ENCODE measurements at regions not wholly inside any gene's neighbourhood (a gene's known extent, or its start where the extent isn't known, plus 50 kb on each side); places are given as distances from the start of the nearest gene placed in this dataset.

GRCh38 chr2:187056416-187057334 lies 207.7 kb upstream of the ZSWIM2 start:
- DNase-seq (ENCODE audit: low spot score) = no peak
- no peaks in the 10 kb centered on the region for H3K9me3 Mint-ChIP-seq
- H3K27me3 Mint-ChIP-seq (ENCODE audit: low read depth) = no peaks in the 10 kb centered on the region
- no peak overlapping the region for H3K4me3 Mint-ChIP-seq
- ATAC-seq = no peak
- ChIA-PET POLR2A (no interaction called here), CTCF (interaction anchor here (0.7 kb wide), 1 partner anchor 146 kb away, joined by 4 read pairs; no protein-coding TSS in a partner anchor)
- H3K27ac Mint-ChIP-seq = no peak overlapping the region
- H3K4me1 Mint-ChIP-seq = no peaks in the 10 kb centered on the region
- H3K36me3 Mint-ChIP-seq = no peaks in the 10 kb centered on the region
- TF ChIP-seq RELA (CRISPR knock-in tag; IDR thresholded peaks at IDR 0.05; ENCODE audit: borderline replicate concordance) (no peak), JUN (CRISPR knock-in tag; IDR thresholded peaks at IDR 0.05) (no peak), MLX (CRISPR knock-in tag; IDR thresholded peaks at IDR 0.05) (no peak), ZSCAN18 (CRISPR knock-in tag; IDR thresholded peaks at IDR 0.05) (no peak), MAX (CRISPR knock-in tag; IDR thresholded peaks at IDR 0.05) (no peak), ZNF263 (CRISPR knock-in tag; IDR thresholded peaks at IDR 0.05; ENCODE audit: low read depth) (no peak)

GRCh38 chr2:187055463-187055862 lies 206.5 kb upstream of the ZSWIM2 start:
- ChIA-PET POLR2A (no interaction called here), CTCF (no interaction called here)
- DNase-seq (ENCODE audit: low spot score) = no peak
- Mint-ChIP-seq H3K27ac (no peak overlapping the region), H3K4me3 (no peak overlapping the region), H3K9me3 (0 out of 2 replicates have a peak, but pooled peaks cover under 1% of the 10 kb centered on the region), H3K27me3 (ENCODE audit: low read depth) (no peaks in the 10 kb centered on the region), H3K4me1 (no peaks in the 10 kb centered on the region), H3K36me3 (no peaks in the 10 kb centered on the region)
- no peak for ATAC-seq
- TF ChIP-seq NR1H2 (CRISPR knock-in tag; IDR thresholded peaks at IDR 0.05) = no peak
- no peak for TF ChIP-seq PREB (CRISPR knock-in tag; IDR thresholded peaks at IDR 0.05; ENCODE audit: borderline replicate concordance)
- TF ChIP-seq ZNF423 (CRISPR knock-in tag; IDR thresholded peaks at IDR 0.05) = no peak

- Mint-ChIP-seq H3K27me3 (ENCODE audit: low read depth) (no peaks in the 10 kb centered on the region), H3K36me3 (no peaks in the 10 kb centered on the region), H3K4me3 (no peak overlapping the region), H3K4me1 (no peaks in the 10 kb centered on the region), H3K27ac (no peak overlapping the region), H3K9me3 (0 out of 2 replicates have a peak, but pooled peaks cover 4% of the 10 kb centered on the region)
- ATAC-seq = peak; percentile 96
- ChIA-PET CTCF (interaction anchor here (0.7 to 1.5 kb wide), 11 partner anchors 8 to 393 kb away, joined by 3 to 7 read pairs (median 3); partner anchors contain the start of gene CALCRL), POLR2A (interaction anchor here (0.9 kb wide), 1 partner anchor 161 kb away, joined by 3 read pairs; no protein-coding TSS in a partner anchor)
- no peak for TF ChIP-seq HMGXB4 (CRISPR knock-in tag; IDR thresholded peaks at IDR 0.05)
- DNase-seq (ENCODE audit: low spot score) = peak; percentile 23
Observed at GRCh38 chr2:187054501-187055319, 205.7 kb upstream of the ZSWIM2 start.
